ENCODE measurements at regions not wholly inside any gene's neighbourhood (a gene's known extent, or its start where the extent isn't known, plus 50 kb on each side); places are given as distances from the start of the nearest gene placed in this dataset.

GRCh38 chr2:160963957-160964356, 196.3 kb upstream of the TANK start:
- Histone ChIP-seq H3K9ac (ENCODE audit: insufficient read depth, low read length, poor library complexity, severe bottlenecking) (no peak overlapping the region), H4K20me1 (ENCODE audit: insufficient read depth, low read length) (no peaks in the 10 kb centered on the region), H3K27ac (ENCODE audit: low read depth in 1 of 2, low read length in 2 of 2) (no peak overlapping the region), H3K79me2 (ENCODE audit: insufficient read depth, low read length) (no peaks in the 10 kb centered on the region), H2AFZ (ENCODE audit: insufficient read depth, low read depth, low read length, poor library complexity, severe bottlenecking) (no peak overlapping the region), H3K4me3 (replicated peaks in 1 of 3; ENCODE audit: low read depth in 2 of 3, low read length in 3 of 3) (no peak overlapping the region), H3K36me3 (replicated peaks in 1 of 2; ENCODE audit: control insufficient read depth in 1 of 2, insufficient read depth in 2 of 2, low read length in 2 of 2) (no peaks in the 10 kb centered on the region), H3K4me2 (replicated peaks; ENCODE audit: extremely low read depth, low read length, poor library complexity, severe bottlenecking) (no peak overlapping the region), H3K4me1 (ENCODE audit: control insufficient read depth in 1 of 2, insufficient read depth in 2 of 2, low read length in 2 of 2) (no peaks in the 10 kb centered on the region), H3K27me3 (ENCODE audit: control insufficient read depth in 2 of 2, insufficient read depth in 2 of 2, low read length in 2 of 2) (no peaks in the 10 kb centered on the region), H3K9me3 (replicated peaks in 1 of 2; ENCODE audit: control insufficient read depth in 1 of 2, insufficient read depth in 1 of 2, low read length in 2 of 2) (no peaks in the 10 kb centered on the region)
- H3K27ac Mint-ChIP-seq, result no peak overlapping the region
- intact Hi-C loops (cut with micrococcal nuclease), result no loop called here
- H3K27me3 Mint-ChIP-seq (ENCODE audit: low read depth in 3 of 3), result peaks cover 0 to 4% (median 1%) of the 10 kb centered on the region in 3 donors
- no peak overlapping the region for H3K4me3 Mint-ChIP-seq
- H3K36me3 Mint-ChIP-seq, result no peaks in the 10 kb centered on the region
- no peak for DNase-seq
- H3K4me1 Mint-ChIP-seq, result no peaks in the 10 kb centered on the region
- no peak for TF ChIP-seq CTCF (IDR thresholded peaks at IDR 0.05)
- H3K9me3 Mint-ChIP-seq, result peaks cover 0 to 2% (median 0%) of the 10 kb centered on the region in 7 donors
- no CpG with 5 or more reads among the region's 3 CpGs for WGBS (ENCODE audit: insufficient coverage)

- H3K4me3 ChIP-seq (replicated peaks in 1 of 3; ENCODE audit: low read depth in 2 of 3, low read length in 3 of 3), result no peak overlapping the region
- no peaks in the 10 kb centered on the region for H4K20me1 ChIP-seq (ENCODE audit: insufficient read depth, low read length)
- H3K27me3 Mint-ChIP-seq (ENCODE audit: low read depth in 3 of 3), result peaks cover 0 to 4% (median 0%) of the 10 kb centered on the region in 3 donors
- H3K4me2 ChIP-seq (replicated peaks; ENCODE audit: extremely low read depth, low read length, poor library complexity, severe bottlenecking), result no peak overlapping the region
- peak overlapping the region in 1 of 7 donors; percentile 13 for H3K27ac Mint-ChIP-seq
- H3K36me3 ChIP-seq (replicated peaks in 1 of 2; ENCODE audit: control insufficient read depth in 1 of 2, insufficient read depth in 2 of 2, low read length in 2 of 2), result no peaks in the 10 kb centered on the region
- H3K79me2 ChIP-seq (ENCODE audit: insufficient read depth, low read length), result no peaks in the 10 kb centered on the region
- no peaks in the 10 kb centered on the region for H3K4me1 ChIP-seq (ENCODE audit: control insufficient read depth in 1 of 2, insufficient read depth in 2 of 2, low read length in 2 of 2)
- no peaks in the 10 kb centered on the region for H3K36me3 Mint-ChIP-seq
- no peak overlapping the region for H2AFZ ChIP-seq (ENCODE audit: insufficient read depth, low read depth, low read length, poor library complexity, severe bottlenecking)
- 91% methylated on average over 3 of the region's 6 CpGs for WGBS (ENCODE audit: insufficient coverage)
- H3K4me1 Mint-ChIP-seq, result peaks cover 3% of the 10 kb centered on the region
- intact Hi-C loops (cut with micrococcal nuclease), result no loop called here
- H3K9me3 ChIP-seq (replicated peaks in 1 of 2; ENCODE audit: control insufficient read depth in 1 of 2, insufficient read depth in 1 of 2, low read length in 2 of 2), result no peaks in the 10 kb centered on the region
- no peak overlapping the region for H3K9ac ChIP-seq (ENCODE audit: insufficient read depth, low read length, poor library complexity, severe bottlenecking)
- no peaks in the 10 kb centered on the region for H3K27me3 ChIP-seq (ENCODE audit: control insufficient read depth in 2 of 2, insufficient read depth in 2 of 2, low read length in 2 of 2)
- H3K4me3 Mint-ChIP-seq, result no peak overlapping the region
- TF ChIP-seq CTCF (IDR thresholded peaks at IDR 0.05), result no peak
- peaks cover 0 to 2% (median 0%) of the 10 kb centered on the region in 7 donors for H3K9me3 Mint-ChIP-seq
- no peak overlapping the region for H3K27ac ChIP-seq (ENCODE audit: low read depth in 1 of 2, low read length in 2 of 2)
- DNase-seq, result no peak
Observed at GRCh38 chr2:160967523-160967922, 192.7 kb upstream of the TANK start.

All from CD14-positive monocyte (primary cell).